ENCODE measurements at regions not wholly inside any gene's neighbourhood (a gene's known extent, or its start where the extent isn't known, plus 50 kb on each side); places are given as distances from the start of the nearest gene placed in this dataset.
"Not testable (repeated sequence)": the region's sequence is repeated elsewhere in the genome, so short reads cannot be mapped to it uniquely, and the experiment has no call there.

DNA sequence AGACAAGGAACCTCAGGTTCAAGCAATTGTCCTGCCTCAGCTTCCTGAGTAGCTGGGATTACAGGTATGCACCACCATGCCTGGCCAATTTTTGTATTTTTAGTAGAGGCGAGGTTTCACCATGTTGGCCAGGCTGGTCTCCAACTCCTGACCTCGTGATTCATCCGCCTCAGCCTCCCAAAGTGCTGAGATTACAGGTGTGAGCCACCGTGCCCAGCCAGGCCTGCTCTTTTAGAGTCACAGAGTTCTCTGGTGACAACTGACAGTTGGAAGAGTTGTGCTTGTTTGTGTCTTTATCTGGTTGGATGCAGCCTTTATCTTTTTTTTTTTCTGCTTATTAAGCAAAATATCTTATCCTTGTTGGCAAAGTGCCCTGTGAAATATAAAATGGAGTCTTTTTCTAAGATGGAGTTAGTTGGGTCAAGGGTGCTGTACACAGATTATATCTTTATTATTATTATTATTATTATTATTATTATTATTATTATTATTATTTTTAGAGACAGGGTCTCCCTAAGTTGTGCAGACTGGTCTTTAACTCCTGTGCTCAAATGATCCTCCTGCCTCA is 86.5 kb upstream of the ABHD2 start (continued):
- TF ChIP-seq IRF9 (tag; IDR thresholded peaks at IDR 0.05): peak; percentile 78
- peak; percentile 78; the same call in 1 of the 2 replicates for TF ChIP-seq PYGO2 (tag; IDR thresholded peaks at IDR 0.05)
- TF ChIP-seq ZBTB11 (CRISPR knock-in tag; IDR thresholded peaks at IDR 0.05): peak in 1 of 3 experiments; percentile 76; a peak in 2 of 6 replicates
- 0 out of 2 replicates have a peak, but pooled peaks have one; percentile 13 for TF ChIP-seq SMAD3 (CRISPR knock-in tag; conservative IDR thresholded peaks at IDR 0.05)
- peak; percentile 82 for TF ChIP-seq PTTG1 (tag; IDR thresholded peaks at IDR 0.05; ENCODE audit: low read depth)
- TF ChIP-seq TEAD1 (CRISPR knock-in tag; IDR thresholded peaks at IDR 0.05): peak in 1 of 2 experiments; percentile 70; a peak in 1 of 4 replicates
- not testable (repeated sequence) for TF ChIP-seq NR4A1 (CRISPR knock-in tag; IDR thresholded peaks at IDR 0.05)
- peak; percentile 71 for TF ChIP-seq NR4A1 (tag; IDR thresholded peaks at IDR 0.05)
- peak; percentile 71 for TF ChIP-seq IFI16 (CRISPR knock-in tag; IDR thresholded peaks at IDR 0.05)

Data from K562 (cell line).